ENCODE measurements at regions not wholly inside any gene's neighbourhood (a gene's known extent, or its start where the extent isn't known, plus 50 kb on each side); places are given as distances from the start of the nearest gene placed in this dataset.
A peak's percentile ranks its signal among the peaks of the same experiment; 100 is the strongest.

GRCh38 chr17:34850023-34850422 is 111.2 kb downstream of the CCT6B start:
- Mint-ChIP-seq H3K27me3 (ENCODE audit: insufficient read depth, unreplicated experiment) (no peaks in the 10 kb centered on the region), H3K27ac (ENCODE audit: low read depth, unreplicated experiment) (no peak overlapping the region), H3K36me3 (ENCODE audit: insufficient read depth, unreplicated experiment) (no peaks in the 10 kb centered on the region), H3K4me1 (ENCODE audit: insufficient read depth, unreplicated experiment) (no peaks in the 10 kb centered on the region), H3K9me3 (ENCODE audit: unreplicated experiment) (peaks cover 31% of the 10 kb centered on the region), H3K4me3 (ENCODE audit: unreplicated experiment) (no peak overlapping the region)
- BruUV-seq (replicated peaks), result no TSS peak
- ChIA-PET CTCF (interaction anchor here (0.6 kb wide), 1 partner anchor 373 kb away, joined by 4 read pairs; no protein-coding TSS in a partner anchor), POLR2A (interaction anchor here (1.5 kb wide), 1 partner anchor 130 kb away, joined by 5 read pairs; the partner anchor contains the start of gene LIG3)
- DNase-seq (ENCODE audit: unreplicated experiment), result peak; percentile 7
- no peak for TF ChIP-seq CTCF (IDR thresholded peaks at IDR 0.05; ENCODE audit: unreplicated experiment)
- intact Hi-C loops (cut with micrococcal nuclease), result no loop called here

GRCh38 chr17:34847938-34848337 is 113.3 kb downstream of the CCT6B start:
- no TSS peak for BruUV-seq (replicated peaks)
- Mint-ChIP-seq H3K4me1 (ENCODE audit: insufficient read depth, unreplicated experiment) (no peaks in the 10 kb centered on the region), H3K4me3 (ENCODE audit: unreplicated experiment) (no peak overlapping the region), H3K27me3 (ENCODE audit: insufficient read depth, unreplicated experiment) (no peaks in the 10 kb centered on the region), H3K27ac (ENCODE audit: low read depth, unreplicated experiment) (no peak overlapping the region), H3K9me3 (ENCODE audit: unreplicated experiment) (peaks cover 31% of the 10 kb centered on the region), H3K36me3 (ENCODE audit: insufficient read depth, unreplicated experiment) (no peaks in the 10 kb centered on the region)
- DNase-seq (ENCODE audit: unreplicated experiment), result no peak
- no peak for TF ChIP-seq CTCF (IDR thresholded peaks at IDR 0.05; ENCODE audit: unreplicated experiment)
- ChIA-PET POLR2A (no interaction called here), CTCF (interaction anchor here (0.5 kb wide), 1 partner anchor 57 kb away, joined by 3 read pairs; no protein-coding TSS in a partner anchor)
- intact Hi-C loops (cut with micrococcal nuclease), result no loop called here

GRCh38 chr17:34845296-34845695 is 116.0 kb downstream of the CCT6B start:
- Mint-ChIP-seq H3K27ac (ENCODE audit: low read depth, unreplicated experiment) (no peak overlapping the region), H3K36me3 (ENCODE audit: insufficient read depth, unreplicated experiment) (no peaks in the 10 kb centered on the region), H3K4me1 (ENCODE audit: insufficient read depth, unreplicated experiment) (no peaks in the 10 kb centered on the region), H3K9me3 (ENCODE audit: unreplicated experiment) (peaks cover 38% of the 10 kb centered on the region), H3K4me3 (ENCODE audit: unreplicated experiment) (no peak overlapping the region), H3K27me3 (ENCODE audit: insufficient read depth, unreplicated experiment) (no peaks in the 10 kb centered on the region)
- intact Hi-C loops (cut with micrococcal nuclease), result no loop called here
- no peak for TF ChIP-seq CTCF (IDR thresholded peaks at IDR 0.05; ENCODE audit: unreplicated experiment)
- no TSS peak for BruUV-seq (replicated peaks)
- ChIA-PET POLR2A (no interaction called here), CTCF (interaction anchor here (0.6 kb wide), 1 partner anchor 763 kb away, joined by 4 read pairs; no protein-coding TSS in a partner anchor)
- DNase-seq (ENCODE audit: unreplicated experiment), result no peak

GRCh38 chr17:34843682-34844081 is 117.6 kb downstream of the CCT6B start:
- ChIA-PET POLR2A (no interaction called here), CTCF (interaction anchor here (0.7 kb wide), 1 partner anchor 177 kb away, joined by 4 read pairs; no protein-coding TSS in a partner anchor)
- no peak overlapping the region for H3K4me3 Mint-ChIP-seq (ENCODE audit: unreplicated experiment)
- H3K4me1 Mint-ChIP-seq (ENCODE audit: insufficient read depth, unreplicated experiment), result no peaks in the 10 kb centered on the region
- H3K27me3 Mint-ChIP-seq (ENCODE audit: insufficient read depth, unreplicated experiment), result no peaks in the 10 kb centered on the region
- H3K27ac Mint-ChIP-seq (ENCODE audit: low read depth, unreplicated experiment), result no peak overlapping the region
- no peak for DNase-seq (ENCODE audit: unreplicated experiment)
- peaks cover 34% of the 10 kb centered on the region for H3K9me3 Mint-ChIP-seq (ENCODE audit: unreplicated experiment)
- no TSS peak for BruUV-seq (replicated peaks)
- no peak for TF ChIP-seq CTCF (IDR thresholded peaks at IDR 0.05; ENCODE audit: unreplicated experiment)
- no peaks in the 10 kb centered on the region for H3K36me3 Mint-ChIP-seq (ENCODE audit: insufficient read depth, unreplicated experiment)
- intact Hi-C loops (cut with micrococcal nuclease), result no loop called here

All from MCF 10A (cell line).